Neural progenitor cell (in vitro differentiated cells): ENCODE measurements at regions not wholly inside any gene's neighbourhood (a gene's known extent, or its start where the extent isn't known, plus 50 kb on each side); places are given as distances from the start of the nearest gene placed in this dataset.

Experiments used
- DNase-seq: peaks from one replicate; pipeline ENCODE4 v3.0.0-alpha.2; 2016; ENCODE audit warnings: low spot score
- H2AFZ ChIP-seq: fragments of 200-600 bp; sonication (generic); replicated peaks from 2 replicates; pipeline ENCODE4 v1.6.1; 2016; ENCODE audit warnings: antibody characterized with exemption
- H3F3A ChIP-seq: fragments of 200-600 bp; sonication (generic); 2 replicates; pipeline ENCODE4 v1.6.1; 2016; ENCODE audit warnings: antibody characterized with exemption, low read depth
- H3K27ac ChIP-seq: fragments of 200-600 bp; sonication (generic); 2 replicates; pipeline ENCODE4 v1.5.1; 2016; ENCODE audit warnings: mild to moderate bottlenecking
- H3K27me3 ChIP-seq: fragments of 200-600 bp; sonication (generic); 2 replicates; pipeline ENCODE4 v1.6.1; 2016; ENCODE audit warnings: mild to moderate bottlenecking, moderate library complexity
- H3K36me3 ChIP-seq: fragments of 200-600 bp; sonication (generic); 2 replicates; pipeline ENCODE4 v1.5.1; 2016
- H3K4me1 ChIP-seq: fragments of 200-600 bp; sonication (generic); 2 replicates; pipeline ENCODE4 v1.6.1; 2016; ENCODE audit warnings: mixed run types
- H3K4me2 ChIP-seq: fragments of 200-600 bp; sonication (generic); 2 replicates; pipeline ENCODE4 v1.6.1; 2016
- H3K4me3 ChIP-seq: fragments of 200-600 bp; sonication (generic); 2 replicates; pipeline ENCODE4 v1.5.1; 2016
- H3K79me2 ChIP-seq: fragments of 200-600 bp; sonication (generic); 2 replicates; pipeline ENCODE4 v1.6.1; 2016; ENCODE audit warnings: low read depth
- H3K9ac ChIP-seq: fragments of 200-600 bp; sonication (generic); 2 replicates; pipeline ENCODE4 v1.6.1; 2016
- H3K9me3 ChIP-seq: fragments of 200-600 bp; sonication (generic); 2 replicates; pipeline ENCODE4 v1.5.1; 2016; ENCODE audit warnings: low read depth
- H4K20me1 ChIP-seq: fragments of 200-600 bp; sonication (generic); 2 replicates; pipeline ENCODE4 v1.6.1; 2016; ENCODE audit warnings: low read depth
- H3K27ac Mint-ChIP-seq: 3 replicates; pipeline ENCODE4 v1.8.0; 2021; ENCODE audit warnings: mixed read lengths
- H3K27me3 Mint-ChIP-seq: 2 replicates; pipeline ENCODE4 v1.8.0; 2022; ENCODE audit warnings: low read depth, mild to moderate bottlenecking, inconsistent platforms, moderate library complexity, mixed read lengths; ENCODE audit not compliant: insufficient read depth
- H3K36me3 Mint-ChIP-seq: 3 replicates; pipeline ENCODE4 v1.8.0; 2021; ENCODE audit warnings: mixed read lengths
- H3K4me1 Mint-ChIP-seq: 3 replicates; pipeline ENCODE4 v1.8.0; 2021; ENCODE audit warnings: mixed read lengths
- H3K4me3 Mint-ChIP-seq: 3 replicates; pipeline ENCODE4 v1.8.0; 2021; ENCODE audit warnings: mild to moderate bottlenecking, moderate library complexity, mixed read lengths
- H3K9me3 Mint-ChIP-seq: 3 replicates; pipeline ENCODE4 v1.8.0; 2020; ENCODE audit warnings: mixed read lengths
- EZH2 ChIP-seq: fragments of 200-600 bp; sonication (generic); IDR thresholded peaks from 2 replicates; pipeline ENCODE4 v1.6.1; 2017; ENCODE audit warnings: antibody characterized with exemption, mild to moderate bottlenecking, moderate library complexity
- EZH2phosphoT487 ChIP-seq: fragments of 200-600 bp; sonication (generic); IDR thresholded peaks from 2 replicates; pipeline ENCODE4 v1.6.1; 2017; ENCODE audit warnings: antibody characterized with exemption
- TF ChIP-seq, protein P1 (sequence below): fragments of 200-600 bp; sonication (generic); IDR thresholded peaks from 2 replicates; pipeline ENCODE4 v1.5.1; 2017; ENCODE audit warnings: antibody characterized with exemption, mild to moderate bottlenecking

DNA sequence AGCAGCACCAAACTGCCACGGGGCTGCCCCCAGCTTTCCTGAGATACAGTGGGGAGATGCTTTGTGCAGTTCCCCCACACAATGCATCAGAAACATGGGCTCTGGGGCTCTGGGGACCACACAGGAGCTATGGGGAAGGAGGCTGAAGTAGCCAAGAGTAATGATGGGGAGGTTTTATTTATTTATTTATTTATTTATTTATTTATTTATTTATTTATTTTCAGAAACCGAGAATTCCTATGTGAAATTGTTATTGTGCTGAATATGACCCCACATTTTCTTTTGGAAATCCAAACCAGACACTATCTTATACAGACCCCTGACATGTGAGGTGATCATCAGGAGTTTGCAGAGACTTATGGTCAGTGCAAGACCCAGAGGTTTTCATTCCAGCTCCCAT lies 84.4 kb downstream of the MTNR1B start:
- Histone ChIP-seq H3K9ac (no peak overlapping the region), H3F3A (peaks cover 8% of the 10 kb centered on the region), H3K4me1 (peaks cover 16% of the 10 kb centered on the region), H3K79me2 (no peaks in the 10 kb centered on the region), H3K27me3 (no peaks in the 10 kb centered on the region), H3K36me3 (no peaks in the 10 kb centered on the region), H2AFZ (no peak overlapping the region), H3K27ac (no peak overlapping the region), H3K4me3 (no peak overlapping the region), H3K9me3 (no peaks in the 10 kb centered on the region), H4K20me1 (no peaks in the 10 kb centered on the region), H3K4me2 (no peak overlapping the region)
- H3K4me1 Mint-ChIP-seq = peaks cover 16% of the 10 kb centered on the region
- peaks cover 6% of the 10 kb centered on the region for H3K27me3 Mint-ChIP-seq
- no peak for DNase-seq
- no peaks in the 10 kb centered on the region for H3K36me3 Mint-ChIP-seq
- no peak overlapping the region for H3K4me3 Mint-ChIP-seq
- H3K9me3 Mint-ChIP-seq = no peaks in the 10 kb centered on the region
- TF ChIP-seq EZH2phosphoT487 = no peak
- no peak for TF ChIP-seq EZH2
- TF ChIP-seq, protein P1, sequence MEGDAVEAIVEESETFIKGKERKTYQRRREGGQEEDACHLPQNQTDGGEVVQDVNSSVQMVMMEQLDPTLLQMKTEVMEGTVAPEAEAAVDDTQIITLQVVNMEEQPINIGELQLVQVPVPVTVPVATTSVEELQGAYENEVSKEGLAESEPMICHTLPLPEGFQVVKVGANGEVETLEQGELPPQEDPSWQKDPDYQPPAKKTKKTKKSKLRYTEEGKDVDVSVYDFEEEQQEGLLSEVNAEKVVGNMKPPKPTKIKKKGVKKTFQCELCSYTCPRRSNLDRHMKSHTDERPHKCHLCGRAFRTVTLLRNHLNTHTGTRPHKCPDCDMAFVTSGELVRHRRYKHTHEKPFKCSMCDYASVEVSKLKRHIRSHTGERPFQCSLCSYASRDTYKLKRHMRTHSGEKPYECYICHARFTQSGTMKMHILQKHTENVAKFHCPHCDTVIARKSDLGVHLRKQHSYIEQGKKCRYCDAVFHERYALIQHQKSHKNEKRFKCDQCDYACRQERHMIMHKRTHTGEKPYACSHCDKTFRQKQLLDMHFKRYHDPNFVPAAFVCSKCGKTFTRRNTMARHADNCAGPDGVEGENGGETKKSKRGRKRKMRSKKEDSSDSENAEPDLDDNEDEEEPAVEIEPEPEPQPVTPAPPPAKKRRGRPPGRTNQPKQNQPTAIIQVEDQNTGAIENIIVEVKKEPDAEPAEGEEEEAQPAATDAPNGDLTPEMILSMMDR = no peak
- no peak overlapping the region for H3K27ac Mint-ChIP-seq

DNA sequence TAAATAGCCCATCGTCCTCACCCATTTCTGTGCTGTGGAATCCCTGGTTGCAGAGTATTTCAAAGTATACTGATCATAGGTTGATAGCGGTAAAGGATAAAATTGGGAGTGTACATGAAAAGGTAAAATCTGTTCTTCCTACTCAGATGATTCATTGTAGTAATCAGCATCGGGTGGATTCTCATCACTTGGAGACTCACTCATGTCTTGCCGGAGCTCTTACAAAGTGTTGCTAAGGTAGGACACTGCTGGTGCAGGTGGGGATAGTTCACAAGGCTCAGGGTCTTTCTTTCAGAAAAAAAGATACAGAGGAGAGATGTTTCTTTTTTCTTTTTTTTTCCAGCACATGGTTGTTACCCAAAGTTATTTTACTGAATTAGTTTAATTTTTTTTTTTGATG lies 84.8 kb downstream of the MTNR1B start:
- TF ChIP-seq, protein P1 = no peak
- TF ChIP-seq EZH2phosphoT487 = no peak
- TF ChIP-seq EZH2 = no peak
- H3K4me1 ChIP-seq = peaks cover 19% of the 10 kb centered on the region
- H3F3A ChIP-seq = peaks cover 9% of the 10 kb centered on the region
- Mint-ChIP-seq H3K4me1 (peaks cover 21% of the 10 kb centered on the region), H3K27me3 (peaks cover 6% of the 10 kb centered on the region), H3K9me3 (no peaks in the 10 kb centered on the region), H3K36me3 (no peaks in the 10 kb centered on the region), H3K27ac (no peak overlapping the region), H3K4me3 (no peak overlapping the region)
- no peaks in the 10 kb centered on the region for H3K9me3 ChIP-seq
- no peak for DNase-seq
- H3K36me3 ChIP-seq = no peaks in the 10 kb centered on the region
- H3K27me3 ChIP-seq = no peaks in the 10 kb centered on the region
- H3K4me2 ChIP-seq = no peak overlapping the region
- no peaks in the 10 kb centered on the region for H4K20me1 ChIP-seq
- H3K4me3 ChIP-seq = no peak overlapping the region
- no peak overlapping the region for H2AFZ ChIP-seq
- H3K9ac ChIP-seq = no peak overlapping the region
- H3K79me2 ChIP-seq = no peaks in the 10 kb centered on the region
- no peak overlapping the region for H3K27ac ChIP-seq

DNA sequence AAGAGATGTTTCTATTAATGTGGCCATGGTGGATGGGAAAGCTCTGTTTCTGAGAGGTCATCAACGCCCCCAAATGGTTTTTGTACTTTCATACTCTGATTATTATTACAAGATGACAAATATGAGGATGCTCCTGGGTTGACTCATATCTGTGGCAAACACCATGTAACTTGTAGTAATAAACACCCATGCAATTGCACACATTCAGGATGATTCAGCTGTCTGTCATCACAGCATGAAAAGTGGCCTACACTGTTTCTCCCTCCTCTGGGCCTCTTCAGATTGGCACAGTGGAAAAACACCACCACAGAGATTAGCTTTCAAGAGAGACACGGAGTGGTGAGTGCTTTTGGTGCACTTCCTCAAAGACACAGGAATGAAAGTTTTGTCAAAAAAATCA lies 85.4 kb downstream of the MTNR1B start:
- Mint-ChIP-seq H3K4me3 (no peak overlapping the region), H3K36me3 (no peaks in the 10 kb centered on the region), H3K27ac (no peak overlapping the region), H3K4me1 (peaks cover 27% of the 10 kb centered on the region), H3K9me3 (no peaks in the 10 kb centered on the region), H3K27me3 (peaks cover 6% of the 10 kb centered on the region)
- Histone ChIP-seq H3K9me3 (no peaks in the 10 kb centered on the region), H3K36me3 (no peaks in the 10 kb centered on the region), H3K4me3 (no peak overlapping the region), H3K4me1 (peaks cover 23% of the 10 kb centered on the region), H3K9ac (no peak overlapping the region), H2AFZ (no peak overlapping the region), H3K4me2 (no peak overlapping the region), H3K27ac (no peak overlapping the region), H3K79me2 (no peaks in the 10 kb centered on the region), H3K27me3 (no peaks in the 10 kb centered on the region), H4K20me1 (no peaks in the 10 kb centered on the region), H3F3A (peaks cover 15% of the 10 kb centered on the region)
- no peak for DNase-seq
- TF ChIP-seq, protein P1 = no peak
- no peak for TF ChIP-seq EZH2phosphoT487
- TF ChIP-seq EZH2 = no peak
